LNCAP (cell line): ENCODE measurements at regions not wholly inside any gene's neighbourhood (a gene's known extent, or its start where the extent isn't known, plus 50 kb on each side); places are given as distances from the start of the nearest gene placed in this dataset.

Experiments
- CTCF ChIP-seq: fragments of 450-650 bp; IDR thresholded peaks from 2 replicates; pipeline ENCODE4 v1.5.1; 2017; ENCODE audit warnings: mild to moderate bottlenecking

- TF ChIP-seq CTCF, result no peak
Measured at GRCh38 chr2:65885266-65885665, 452.9 kb upstream of the SPRED2 start.

GRCh38 chr2:65881592-65881991 is 449.2 kb upstream of the SPRED2 start:
- no peak for TF ChIP-seq CTCF

GRCh38 chr2:65880436-65880835 is 448.0 kb upstream of the SPRED2 start:
- no peak for TF ChIP-seq CTCF

- no peak for TF ChIP-seq CTCF
Measured at GRCh38 chr2:65878011-65878340, 445.6 kb upstream of the SPRED2 start.

- no peak for TF ChIP-seq CTCF
Measured at GRCh38 chr2:65877331-65878010, 445.1 kb upstream of the SPRED2 start.

- no peak for TF ChIP-seq CTCF
Measured at GRCh38 chr2:65876114-65876513, 443.7 kb upstream of the SPRED2 start.

GRCh38 chr2:65870826-65871225 is 438.4 kb upstream of the SPRED2 start:
- no peak for TF ChIP-seq CTCF

- no peak for TF ChIP-seq CTCF
Measured at GRCh38 chr2:65869296-65869695, 436.9 kb upstream of the SPRED2 start.
